Cerebellar cortex (tissue), 1 donor: ENCODE measurements at regions not wholly inside any gene's neighbourhood (a gene's known extent, or its start where the extent isn't known, plus 50 kb on each side); places are given as distances from the start of the nearest gene placed in this dataset.

ENCODE experiments used
- DNase-seq: peaks from one replicate; pipeline ENCODE4 v3.0.0-alpha.2; 2015; ENCODE audit warnings: low spot score

- no peak for DNase-seq
Observed at GRCh38 chr14:94887591-94887990, 117.7 kb upstream of the GSC start.

- DNase-seq: no peak
Observed at GRCh38 chr14:94886931-94887330, 117.0 kb upstream of the GSC start.

DNA sequence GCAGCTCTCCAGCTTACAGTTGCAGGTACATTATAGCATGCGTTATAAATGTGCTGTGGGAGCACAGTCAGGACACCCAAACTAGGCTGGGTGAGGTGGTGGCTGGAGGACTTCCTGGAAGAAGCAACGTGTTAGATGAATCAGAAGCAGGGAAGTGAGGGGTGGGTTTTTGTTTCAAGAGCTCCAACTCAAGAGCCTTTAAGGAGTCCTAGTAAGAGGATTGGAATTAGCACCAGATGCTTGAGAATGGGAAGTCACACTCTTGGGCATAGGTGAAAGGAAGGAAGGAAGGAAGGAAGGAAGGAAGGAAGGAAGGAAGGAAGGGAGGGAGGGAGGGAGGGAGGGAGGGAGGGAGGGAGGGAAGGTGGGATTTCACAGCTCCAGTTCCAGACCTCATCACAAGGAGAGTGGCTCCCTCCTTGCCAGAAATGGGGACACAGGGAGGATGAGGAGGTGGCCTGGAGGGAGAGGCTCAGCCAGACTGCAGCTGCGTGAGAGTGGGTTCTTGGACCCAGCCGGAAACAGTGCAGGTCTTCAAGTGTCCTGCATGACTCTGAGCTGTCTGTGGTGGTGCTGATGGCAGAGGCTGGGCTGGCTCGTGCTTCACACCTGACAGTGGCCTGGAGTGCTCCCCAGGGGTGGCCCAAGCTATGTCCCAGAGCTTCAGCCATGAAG is 115.7 kb upstream of the GSC start:
- no peak for DNase-seq

GRCh38 chr14:94884616-94885230 is 114.8 kb upstream of the GSC start:
- no peak for DNase-seq

- no peak for DNase-seq
Observed at GRCh38 chr14:94882401-94882800, 112.5 kb upstream of the GSC start.

DNA sequence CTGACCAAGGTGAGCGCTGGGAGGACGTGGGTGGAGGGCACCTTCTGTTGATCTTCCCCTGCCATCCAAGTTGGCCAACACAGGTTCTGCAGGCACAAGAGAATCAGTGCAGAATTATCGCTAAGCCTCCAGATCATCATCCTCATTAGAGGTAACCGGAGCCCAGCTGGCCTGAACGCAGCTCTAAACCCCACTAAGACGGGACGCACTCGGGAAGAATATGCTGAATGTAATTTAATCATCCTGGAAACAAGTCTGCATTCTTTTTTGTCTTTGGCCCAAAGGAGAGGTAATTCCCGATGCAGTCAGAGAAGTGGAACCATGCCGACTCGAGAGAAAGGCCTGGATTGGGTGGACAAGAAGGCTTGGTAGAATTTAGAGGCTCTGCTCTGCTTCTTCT is 111.0 kb upstream of the GSC start:
- no peak for DNase-seq

- DNase-seq: no peak
Observed at GRCh38 chr14:94880106-94880505, 110.2 kb upstream of the GSC start.

GRCh38 chr14:94879537-94879936 is 109.6 kb upstream of the GSC start:
- DNase-seq: no peak

DNA sequence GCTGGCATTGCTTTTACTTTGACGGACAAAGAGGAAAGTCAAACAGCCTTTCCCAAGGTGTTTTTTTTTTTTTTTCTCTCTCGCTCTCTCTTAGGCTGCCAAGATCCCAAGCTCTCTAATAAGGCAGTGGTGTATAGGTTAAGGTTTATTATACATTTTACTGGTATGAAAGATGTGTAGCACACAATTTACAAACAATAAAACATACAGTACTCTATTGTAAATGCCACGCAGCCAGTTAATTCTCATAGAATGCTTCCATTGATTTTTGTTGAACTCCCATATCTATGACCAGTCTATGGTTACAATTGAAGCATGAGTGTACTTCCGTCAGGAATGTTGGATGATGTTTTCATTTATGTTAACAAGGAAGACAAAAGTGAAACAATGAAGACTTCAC is 106.4 kb upstream of the GSC start:
- no peak for DNase-seq

- no peak for DNase-seq
Observed at GRCh38 chr14:94875256-94875655, 105.3 kb upstream of the GSC start.

DNA sequence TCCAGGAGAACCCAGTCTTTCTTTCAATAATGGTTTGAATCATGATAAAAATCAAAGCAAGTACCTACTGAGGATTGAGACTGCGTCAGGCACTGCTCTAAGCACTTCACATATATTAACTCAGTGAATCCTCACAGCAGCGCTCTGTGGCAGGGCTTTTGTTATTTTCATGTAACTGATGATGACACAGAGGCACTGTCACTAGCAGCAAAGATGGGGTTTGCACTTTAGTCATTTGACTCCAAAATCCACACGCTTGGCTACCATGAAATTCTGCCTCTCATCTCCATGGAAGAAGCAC is 98.8 kb upstream of the GSC start:
- DNase-seq: no peak

- no peak for DNase-seq
Observed at GRCh38 chr14:94867946-94868771, 98.2 kb upstream of the GSC start.

DNA sequence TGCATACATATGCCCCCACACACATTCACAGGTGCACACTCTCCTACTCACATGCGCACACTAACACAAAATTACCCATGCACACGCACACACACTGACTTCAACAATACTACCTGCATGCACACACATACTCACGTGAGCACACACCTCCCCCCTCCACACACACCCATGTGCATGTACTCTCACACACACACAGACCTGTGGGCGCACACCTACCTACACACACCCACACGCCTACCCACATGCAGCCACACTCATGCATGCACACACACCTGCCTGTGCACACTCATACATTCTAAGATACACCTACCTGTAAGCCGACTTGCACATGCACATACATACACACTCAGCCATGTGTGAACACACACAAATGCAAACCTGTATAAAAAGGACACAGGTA is 97.3 kb upstream of the GSC start:
- DNase-seq: no peak

DNA sequence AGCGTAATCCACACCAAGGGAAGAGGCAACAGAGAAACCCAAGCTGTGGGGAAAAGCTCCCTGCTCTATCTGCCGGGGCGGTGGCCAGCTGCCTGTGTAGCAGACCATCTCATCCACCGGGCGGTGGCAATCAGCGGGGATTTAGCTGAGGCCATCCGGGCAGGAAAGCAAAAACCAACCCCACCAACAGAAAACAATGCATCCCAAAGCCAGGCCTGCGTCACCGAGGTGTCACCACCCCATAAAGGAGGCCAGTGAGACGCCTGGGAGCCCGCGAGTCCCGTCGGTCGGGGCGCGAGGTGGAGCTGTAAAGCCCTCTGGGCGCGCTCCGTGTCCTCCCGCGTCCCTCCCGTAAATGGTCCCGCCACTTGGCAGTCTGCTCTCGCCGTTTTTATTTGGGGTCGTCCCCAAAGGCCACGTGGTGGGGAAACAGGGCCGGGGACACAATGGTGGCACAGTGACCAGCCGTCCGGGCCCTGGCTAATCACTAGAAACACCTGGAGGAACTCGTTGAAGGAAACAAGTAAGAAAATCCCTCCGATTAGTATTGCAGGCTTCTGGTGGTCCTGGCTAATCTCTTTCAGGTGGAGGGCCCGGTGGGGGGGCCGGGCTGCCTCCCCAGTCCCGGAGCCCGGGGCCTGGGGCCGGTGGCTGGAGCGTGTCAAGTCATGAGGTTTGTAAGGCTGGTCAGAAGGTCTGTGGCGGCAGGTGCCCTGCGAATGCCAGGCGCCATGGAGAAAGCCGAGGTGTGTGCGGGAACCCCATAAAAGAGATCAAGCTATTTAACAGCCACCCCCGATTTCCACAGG is 94.7 kb upstream of the GSC start:
- DNase-seq: no peak

DNA sequence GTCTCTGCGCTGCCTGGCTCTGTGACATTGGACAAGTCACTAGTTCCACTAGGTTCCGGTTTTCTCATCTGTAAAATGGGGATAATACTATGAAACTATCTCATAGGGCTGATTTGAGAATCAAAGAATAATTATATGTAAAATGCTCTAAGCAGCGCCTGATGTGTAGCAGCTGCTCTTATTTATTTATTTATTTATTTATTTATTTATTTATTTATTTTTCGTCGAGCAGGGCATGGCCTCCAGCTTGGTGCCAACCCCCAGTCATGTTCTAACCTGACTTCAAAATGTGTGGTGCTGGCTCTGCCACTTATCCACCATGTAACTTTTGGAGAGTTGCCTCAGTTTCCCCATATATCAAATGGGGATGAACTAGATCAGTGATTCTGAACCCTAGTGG is 93.5 kb upstream of the GSC start:
- DNase-seq: no peak

- DNase-seq: no peak
Observed at GRCh38 chr14:94857950-94858349, 88.0 kb upstream of the GSC start.

DNA sequence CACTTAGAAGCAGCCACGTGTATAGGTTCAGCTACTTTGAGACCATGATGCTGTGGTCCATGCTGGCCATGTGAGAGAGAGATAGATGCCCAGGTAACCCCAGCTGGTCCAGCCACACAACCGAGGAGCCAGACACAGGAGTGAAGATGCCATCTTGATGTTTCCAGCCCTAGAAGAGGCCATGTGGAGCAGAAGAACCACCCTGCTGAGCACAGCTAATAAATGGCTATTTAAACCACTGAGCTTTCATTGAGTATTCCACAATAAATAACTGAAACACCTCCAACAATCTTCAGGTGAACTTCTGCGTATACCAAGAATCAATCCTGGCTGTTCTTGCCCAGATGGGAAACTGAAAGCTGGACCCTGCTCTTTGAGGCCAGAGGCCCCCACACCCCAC is 84.0 kb upstream of the GSC start:
- no peak for DNase-seq

- no peak for DNase-seq
Observed at GRCh38 chr14:94850309-94851211, 80.6 kb upstream of the GSC start.

DNA sequence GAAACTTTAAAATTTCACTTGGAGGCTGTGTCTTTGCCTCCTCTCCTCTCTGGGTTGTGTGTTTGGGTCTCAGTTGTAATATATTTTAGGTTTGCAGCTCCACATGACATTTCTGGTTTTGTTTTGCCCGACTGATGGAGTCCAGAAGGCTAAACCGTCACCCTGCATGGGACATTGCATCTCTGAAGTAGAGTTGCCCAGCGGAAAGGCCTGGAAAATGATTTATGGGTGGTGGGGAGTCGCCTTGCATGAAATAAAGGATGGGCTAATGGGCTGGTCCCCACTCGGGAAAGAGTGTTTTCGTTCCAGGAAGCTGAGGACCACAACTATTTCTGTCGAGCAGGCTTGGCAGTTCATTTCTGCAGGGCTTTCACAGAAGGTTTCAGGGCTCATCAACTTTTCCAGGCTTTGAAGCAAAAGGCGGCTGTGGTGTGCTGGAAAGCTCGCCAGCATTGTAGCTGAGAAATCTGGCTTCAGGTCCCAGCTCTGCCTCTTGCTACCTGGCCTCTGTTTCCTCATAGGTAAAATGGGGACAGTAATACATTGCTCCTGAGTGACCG is 74.8 kb upstream of the GSC start:
- DNase-seq: no peak

DNA sequence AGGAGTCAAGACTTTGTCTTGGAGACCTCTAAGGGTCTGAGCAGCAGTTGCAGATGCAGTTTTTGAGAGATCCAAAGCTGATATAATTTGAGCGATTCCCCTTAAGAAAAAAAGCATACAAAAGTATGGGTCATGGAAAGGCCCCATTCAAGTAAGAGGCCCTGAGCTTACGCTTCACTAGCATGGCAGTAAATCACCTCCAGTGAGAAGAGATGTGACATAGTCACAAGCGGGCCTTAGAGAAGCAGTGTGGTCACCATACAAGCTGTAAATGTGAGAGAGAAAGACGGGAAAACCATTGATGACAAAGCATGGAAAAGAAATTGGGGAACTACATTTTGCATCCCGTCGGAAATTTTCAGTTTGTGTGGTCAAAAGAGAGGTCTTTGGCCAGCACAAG is 70.6 kb upstream of the GSC start:
- DNase-seq: no peak

- no peak for DNase-seq
Observed at GRCh38 chr14:94839348-94839747, 69.4 kb upstream of the GSC start.
